DND-41 (cell line): ENCODE measurements at regions not wholly inside any gene's neighbourhood (a gene's known extent, or its start where the extent isn't known, plus 50 kb on each side); places are given as distances from the start of the nearest gene placed in this dataset.

ENCODE experiments used
- ATAC-seq: fragments of 200-7000 bp; cut with Tn5 transposase; 3 replicates; pipeline ENCODE4 v1.9.1; 2021; ENCODE audit warnings: low read depth; ENCODE audit not compliant: insufficient read depth
- DNase-seq: peaks from one replicate; pipeline ENCODE4 v3.0.0-alpha.2; 2020
- H2AFZ ChIP-seq: 2 replicates; pipeline ENCODE4 v1.6.0; 2012; ENCODE audit warnings: low read depth, low read length
- H3K27ac ChIP-seq: 2 replicates; pipeline ENCODE4 v1.5.1; 2012; ENCODE audit warnings: low read length, inconsistent platforms
- H3K27me3 ChIP-seq: fragments of 200-600 bp; sonication (generic); 2 replicates; pipeline ENCODE4 v1.6.0; 2012; ENCODE audit warnings: low read length, mild to moderate bottlenecking, inconsistent platforms; ENCODE audit not compliant: insufficient read depth, poor library complexity
- H3K36me3 ChIP-seq: 2 replicates; pipeline ENCODE4 v1.5.1; 2012; ENCODE audit warnings: low read length, inconsistent platforms; ENCODE audit not compliant: insufficient read depth
- H3K4me1 ChIP-seq: 2 replicates; pipeline ENCODE4 v1.5.1; 2012; ENCODE audit warnings: mild to moderate bottlenecking, low read length; ENCODE audit not compliant: insufficient read depth
- H3K4me2 ChIP-seq: 2 replicates; pipeline ENCODE4 v1.6.0; 2012; ENCODE audit warnings: mild to moderate bottlenecking, moderate library complexity, low read length, inconsistent platforms; ENCODE audit not compliant: insufficient read depth
- H3K4me3 ChIP-seq, 2 experiments: fragments of 200-600 bp in 1 of 2; shearing (Covaris generic) in 1 of 2; 2 replicates each; pipeline ENCODE4 v1.5.1; 2012 to 2016; ENCODE audit warnings: inconsistent platforms in 2 of 2, low read length in 2 of 2, mild to moderate bottlenecking in 2 of 2, low read depth in 1 of 2, moderate library complexity in 1 of 2
- H3K79me2 ChIP-seq: 2 replicates; pipeline ENCODE4 v1.6.0; 2012; ENCODE audit warnings: low read length, inconsistent platforms; ENCODE audit not compliant: insufficient read depth
- H3K9ac ChIP-seq: 2 replicates; pipeline ENCODE4 v1.6.0; 2012; ENCODE audit warnings: low read depth, mild to moderate bottlenecking, inconsistent platforms, low read length, moderate library complexity
- H3K9me3 ChIP-seq: 2 replicates; pipeline ENCODE4 v1.5.1; 2012; ENCODE audit warnings: low read length, moderate library complexity, mild to moderate bottlenecking, inconsistent platforms; ENCODE audit not compliant: insufficient read depth, severe bottlenecking
- H4K20me1 ChIP-seq: 2 replicates; pipeline ENCODE4 v1.6.0; 2012; ENCODE audit warnings: low read length; ENCODE audit not compliant: insufficient read depth
- CTCF ChIP-seq: IDR thresholded peaks from 2 replicates; pipeline ENCODE4 v1.5.1; 2012; ENCODE audit warnings: borderline replicate concordance, low read length, moderate library complexity, mild to moderate bottlenecking; ENCODE audit not compliant: poor library complexity, severe bottlenecking; ENCODE audit errors: extremely low read depth
- EZH2 ChIP-seq: IDR thresholded peaks from 3 replicates; pipeline ENCODE4 v1.6.1; 2012; ENCODE audit warnings: borderline replicate concordance, low read depth, mild to moderate bottlenecking, moderate library complexity, low read length, inconsistent platforms; ENCODE audit not compliant: severe bottlenecking

GRCh38 chr10:111944331-111944730, 239.2 kb downstream of the GPAM start:
- Histone ChIP-seq H3K27me3 (no peaks in the 10 kb centered on the region), H3K27ac (no peak overlapping the region), H3K9ac (no peak overlapping the region), H3K4me2 (no peak overlapping the region), H3K4me3 (no peak overlapping the region), H4K20me1 (no peaks in the 10 kb centered on the region), H3K36me3 (no peaks in the 10 kb centered on the region), H3K79me2 (no peaks in the 10 kb centered on the region), H2AFZ (no peak overlapping the region), H3K4me1 (no peaks in the 10 kb centered on the region), H3K9me3 (no peaks in the 10 kb centered on the region)
- no peak for TF ChIP-seq CTCF
- TF ChIP-seq EZH2 = no peak
- DNase-seq = no peak
- no peak for ATAC-seq

- TF ChIP-seq EZH2 (no peak), CTCF (no peak)
- no peak for ATAC-seq
- Histone ChIP-seq H3K9me3 (peaks cover 3% of the 10 kb centered on the region), H3K27ac (no peak overlapping the region), H4K20me1 (no peaks in the 10 kb centered on the region), H3K36me3 (no peaks in the 10 kb centered on the region), H3K4me1 (no peaks in the 10 kb centered on the region), H3K9ac (no peak overlapping the region), H3K4me2 (no peak overlapping the region), H3K4me3 (no peak overlapping the region), H3K27me3 (no peaks in the 10 kb centered on the region), H2AFZ (no peak overlapping the region), H3K79me2 (no peaks in the 10 kb centered on the region)
- no peak for DNase-seq
Observed at GRCh38 chr10:111953949-111954348, 229.6 kb downstream of the GPAM start.

GRCh38 chr10:111954386-111954785, 229.2 kb downstream of the GPAM start:
- no peak overlapping the region for H3K9ac ChIP-seq
- no peak overlapping the region for H3K4me2 ChIP-seq
- H2AFZ ChIP-seq = no peak overlapping the region
- H3K4me3 ChIP-seq = no peak overlapping the region
- H3K36me3 ChIP-seq = no peaks in the 10 kb centered on the region
- peaks cover 3% of the 10 kb centered on the region for H3K9me3 ChIP-seq
- DNase-seq (no peak), ATAC-seq (no peak)
- no peaks in the 10 kb centered on the region for H3K79me2 ChIP-seq
- no peak overlapping the region for H3K27ac ChIP-seq
- no peaks in the 10 kb centered on the region for H3K27me3 ChIP-seq
- H4K20me1 ChIP-seq = no peaks in the 10 kb centered on the region
- TF ChIP-seq CTCF (no peak), EZH2 (no peak)
- H3K4me1 ChIP-seq = no peaks in the 10 kb centered on the region

- TF ChIP-seq EZH2 (no peak), CTCF (no peak)
- Histone ChIP-seq H3K27ac (no peak overlapping the region), H3K4me1 (no peaks in the 10 kb centered on the region), H3K36me3 (no peaks in the 10 kb centered on the region), H3K9me3 (peaks cover 3% of the 10 kb centered on the region), H3K9ac (no peak overlapping the region), H3K27me3 (no peaks in the 10 kb centered on the region), H3K4me2 (no peak overlapping the region), H3K4me3 (no peak overlapping the region), H3K79me2 (no peaks in the 10 kb centered on the region), H2AFZ (no peak overlapping the region), H4K20me1 (no peaks in the 10 kb centered on the region)
- no peak for ATAC-seq
- no peak for DNase-seq
Observed at GRCh38 chr10:111956841-111957240, 226.7 kb downstream of the GPAM start.
